ENCODE measurements at regions not wholly inside any gene's neighbourhood (a gene's known extent, or its start where the extent isn't known, plus 50 kb on each side); places are given as distances from the start of the nearest gene placed in this dataset.

- H3K4me3 ChIP-seq, result no peak overlapping the region
- TF ChIP-seq CTCF (IDR thresholded peaks at IDR 0.05) (no peak), POLR2A (IDR thresholded peaks at IDR 0.05) (no peak)
- H3K36me3 ChIP-seq, result no peaks in the 10 kb centered on the region
- H3K4me1 ChIP-seq, result no peaks in the 10 kb centered on the region
- no peaks in the 10 kb centered on the region for H3K9me3 ChIP-seq
- no peak for DNase-seq
- intact Hi-C loops (cut with DNase I; ENCODE audit: low total_unique reads), result no loop called here
- no peak overlapping the region for H3K27ac ChIP-seq
- no peaks in the 10 kb centered on the region for H3K27me3 ChIP-seq
These were observed 806.6 kb downstream of the GLUD2 start for GRCh38 chrX:121853762-121854613.

DNA sequence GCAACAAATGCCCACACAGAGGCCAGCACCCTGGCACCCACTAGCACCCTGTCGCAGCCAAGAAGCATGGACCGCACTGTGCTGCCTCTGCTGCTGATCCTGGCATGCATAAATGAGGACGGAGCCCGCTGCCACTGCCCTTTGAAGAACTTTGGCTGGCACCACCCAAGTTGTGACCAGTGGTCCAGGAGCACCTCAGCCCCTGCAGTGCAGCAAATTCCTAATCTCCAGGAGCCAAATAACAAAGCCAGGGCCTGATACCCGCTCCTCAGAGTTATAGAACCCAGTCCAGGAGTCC is 807.2 kb downstream of the GLUD2 start:
- Histone ChIP-seq H3K9me3 (no peaks in the 10 kb centered on the region), H3K4me1 (no peaks in the 10 kb centered on the region), H3K36me3 (no peaks in the 10 kb centered on the region), H3K27ac (no peak overlapping the region), H3K4me3 (no peak overlapping the region), H3K27me3 (no peaks in the 10 kb centered on the region)
- intact Hi-C loops (cut with DNase I; ENCODE audit: low total_unique reads), result no loop called here
- no peak for DNase-seq
- no peak for TF ChIP-seq CTCF (IDR thresholded peaks at IDR 0.05)
- TF ChIP-seq POLR2A (IDR thresholded peaks at IDR 0.05), result no peak

DNA sequence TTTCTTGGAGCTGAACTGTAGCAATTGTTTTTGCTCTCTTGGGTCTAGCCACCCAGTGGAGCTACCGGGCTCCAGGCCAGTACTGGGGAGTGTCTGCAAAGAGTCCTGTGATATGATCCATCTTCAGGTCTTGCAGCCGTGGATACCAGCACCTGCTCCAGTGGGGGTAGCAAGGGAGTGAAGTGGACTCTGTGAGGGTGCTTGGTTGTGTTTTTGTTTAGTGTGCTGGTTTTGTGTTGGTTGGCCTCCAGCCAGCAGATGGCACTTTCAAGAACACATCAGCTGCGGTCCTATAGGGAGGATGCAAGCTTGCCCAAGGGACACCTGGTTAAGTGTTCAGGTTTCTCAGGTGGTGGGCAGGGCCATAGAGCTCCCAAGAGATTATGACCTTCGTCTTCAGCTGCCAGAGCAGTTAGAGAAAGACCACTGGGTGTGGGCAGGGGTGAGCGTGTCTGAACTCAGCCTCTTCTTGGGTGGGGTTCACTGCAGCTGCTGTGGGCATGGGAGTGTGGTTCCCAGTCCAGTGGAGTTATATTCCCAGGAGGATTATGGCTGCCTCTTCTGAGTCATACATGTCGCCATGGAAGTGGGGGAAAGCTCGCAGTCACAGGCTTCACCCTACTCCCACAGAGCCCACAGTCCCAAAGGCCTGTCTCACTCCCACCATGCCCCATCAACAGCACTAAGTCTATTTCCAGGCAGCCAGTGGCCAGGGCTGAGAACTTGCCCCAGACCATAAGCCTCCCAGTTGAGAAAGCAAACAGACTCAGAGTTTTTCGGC is 811.6 kb downstream of the GLUD2 start:
- Histone ChIP-seq H3K27me3 (no peaks in the 10 kb centered on the region), H3K27ac (no peak overlapping the region), H3K4me3 (no peak overlapping the region), H3K9me3 (no peaks in the 10 kb centered on the region), H3K36me3 (no peaks in the 10 kb centered on the region), H3K4me1 (no peaks in the 10 kb centered on the region)
- no peak for TF ChIP-seq POLR2A (IDR thresholded peaks at IDR 0.05)
- TF ChIP-seq CTCF (IDR thresholded peaks at IDR 0.05), result no peak
- DNase-seq, result no peak
- intact Hi-C loops (cut with DNase I; ENCODE audit: low total_unique reads), result no loop called here

- no peaks in the 10 kb centered on the region for H3K36me3 ChIP-seq
- TF ChIP-seq POLR2A (IDR thresholded peaks at IDR 0.05) (no peak), CTCF (IDR thresholded peaks at IDR 0.05) (no peak)
- no peak overlapping the region for H3K27ac ChIP-seq
- H3K27me3 ChIP-seq, result no peaks in the 10 kb centered on the region
- no peaks in the 10 kb centered on the region for H3K4me1 ChIP-seq
- H3K4me3 ChIP-seq, result no peak overlapping the region
- intact Hi-C loops (cut with DNase I; ENCODE audit: low total_unique reads), result no loop called here
- DNase-seq, result no peak
- H3K9me3 ChIP-seq, result no peaks in the 10 kb centered on the region
These were observed 816.6 kb downstream of the GLUD2 start for GRCh38 chrX:121863976-121864375.

DNA sequence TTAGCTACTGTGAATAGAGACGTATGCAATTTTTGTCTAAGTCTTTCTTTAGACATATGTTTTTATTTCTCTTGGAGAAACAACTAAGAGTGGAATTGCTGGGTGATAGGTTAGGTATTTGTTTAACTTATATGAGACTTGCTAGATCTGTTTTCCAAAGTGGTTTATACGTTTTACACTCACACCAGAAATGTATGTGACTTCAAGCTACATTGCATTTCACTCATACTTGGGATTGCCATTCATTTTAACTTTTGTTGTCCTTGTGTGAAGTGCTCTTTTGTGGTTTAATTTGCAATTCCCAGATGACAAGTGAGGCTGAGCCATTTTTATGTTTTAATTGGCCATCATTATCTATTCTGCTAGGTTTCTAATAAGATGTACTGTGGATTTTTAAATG is 817.2 kb downstream of the GLUD2 start:
- intact Hi-C loops (cut with DNase I; ENCODE audit: low total_unique reads), result no loop called here
- TF ChIP-seq CTCF (IDR thresholded peaks at IDR 0.05), result no peak
- no peak for TF ChIP-seq POLR2A (IDR thresholded peaks at IDR 0.05)
- Histone ChIP-seq H3K36me3 (no peaks in the 10 kb centered on the region), H3K27me3 (no peaks in the 10 kb centered on the region), H3K27ac (no peak overlapping the region), H3K4me1 (no peaks in the 10 kb centered on the region), H3K4me3 (no peak overlapping the region), H3K9me3 (no peaks in the 10 kb centered on the region)
- no peak for DNase-seq
